PC-9 (cell line): ENCODE measurements at regions not wholly inside any gene's neighbourhood (a gene's known extent, or its start where the extent isn't known, plus 50 kb on each side); places are given as distances from the start of the nearest gene placed in this dataset.

Source experiments
- EZH2 ChIP-seq: fragments of 200-600 bp; sonication (generic); IDR thresholded peaks from 2 replicates; pipeline ENCODE4 v1.8.0; 2017; ENCODE audit warnings: antibody characterized with exemption, low read depth
- TF ChIP-seq, protein P1 (sequence below): fragments of 200-600 bp; sonication (generic); conservative IDR thresholded peaks from 2 replicates; pipeline ENCODE4 v1.6.1; 2017; ENCODE audit warnings: mixed run types, antibody characterized with exemption, mild to moderate bottlenecking, moderate library complexity

DNA sequence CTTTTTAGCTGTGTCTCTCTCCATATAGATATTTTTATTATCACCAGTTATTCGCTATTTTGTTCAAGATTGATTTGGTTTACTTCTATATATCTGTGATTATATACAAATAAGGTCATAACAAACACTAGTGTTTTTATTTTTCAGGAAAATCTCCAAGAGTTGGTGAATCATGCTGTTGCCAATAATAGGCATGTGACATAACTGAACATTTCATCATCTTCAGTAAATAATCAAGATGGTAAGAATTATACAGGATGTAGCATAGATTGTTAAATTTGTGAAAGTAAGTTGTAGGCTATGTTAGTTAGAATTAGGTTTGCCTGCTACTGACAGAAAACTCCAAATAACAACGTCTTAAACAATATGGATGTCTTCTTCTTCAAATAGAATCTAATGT is 240.9 kb upstream of the PDE3A start:
- no peak for TF ChIP-seq EZH2
- TF ChIP-seq, protein P1, sequence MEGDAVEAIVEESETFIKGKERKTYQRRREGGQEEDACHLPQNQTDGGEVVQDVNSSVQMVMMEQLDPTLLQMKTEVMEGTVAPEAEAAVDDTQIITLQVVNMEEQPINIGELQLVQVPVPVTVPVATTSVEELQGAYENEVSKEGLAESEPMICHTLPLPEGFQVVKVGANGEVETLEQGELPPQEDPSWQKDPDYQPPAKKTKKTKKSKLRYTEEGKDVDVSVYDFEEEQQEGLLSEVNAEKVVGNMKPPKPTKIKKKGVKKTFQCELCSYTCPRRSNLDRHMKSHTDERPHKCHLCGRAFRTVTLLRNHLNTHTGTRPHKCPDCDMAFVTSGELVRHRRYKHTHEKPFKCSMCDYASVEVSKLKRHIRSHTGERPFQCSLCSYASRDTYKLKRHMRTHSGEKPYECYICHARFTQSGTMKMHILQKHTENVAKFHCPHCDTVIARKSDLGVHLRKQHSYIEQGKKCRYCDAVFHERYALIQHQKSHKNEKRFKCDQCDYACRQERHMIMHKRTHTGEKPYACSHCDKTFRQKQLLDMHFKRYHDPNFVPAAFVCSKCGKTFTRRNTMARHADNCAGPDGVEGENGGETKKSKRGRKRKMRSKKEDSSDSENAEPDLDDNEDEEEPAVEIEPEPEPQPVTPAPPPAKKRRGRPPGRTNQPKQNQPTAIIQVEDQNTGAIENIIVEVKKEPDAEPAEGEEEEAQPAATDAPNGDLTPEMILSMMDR, result no peak
